ENCODE measurements at regions not wholly inside any gene's neighbourhood (a gene's known extent, or its start where the extent isn't known, plus 50 kb on each side); places are given as distances from the start of the nearest gene placed in this dataset.
A peak's percentile ranks its signal among the peaks of the same experiment; 100 is the strongest.

GRCh38 chr14:42011221-42011620 is 404.5 kb downstream of the LRFN5 start:
- DNase-seq (ENCODE audit: low read depth, low spot score) = no peak
- POLR2A ChIA-PET = no interaction called here
- CTCF ChIA-PET = no interaction called here
- no peak overlapping the region for H3K27ac ChIP-seq (ENCODE audit: low read depth, low read length)
- TF ChIP-seq CTCF (IDR thresholded peaks at IDR 0.05; ENCODE audit: low read depth, low read length) = no peak
- no peaks in the 10 kb centered on the region for H3K27me3 ChIP-seq (ENCODE audit: control insufficient read depth, insufficient read depth, low read length)
- H3K4me3 ChIP-seq (ENCODE audit: low read depth, low read length) = no peak overlapping the region
- H3K9me3 ChIP-seq (ENCODE audit: control insufficient read depth, insufficient read depth, low read length) = no peaks in the 10 kb centered on the region

- H3K4me3 ChIP-seq (ENCODE audit: low read depth, low read length) = no peak overlapping the region
- TF ChIP-seq CTCF (IDR thresholded peaks at IDR 0.05; ENCODE audit: low read depth, low read length) = no peak
- H3K9me3 ChIP-seq (ENCODE audit: control insufficient read depth, insufficient read depth, low read length) = no peaks in the 10 kb centered on the region
- H3K27me3 ChIP-seq (ENCODE audit: control insufficient read depth, insufficient read depth, low read length) = no peaks in the 10 kb centered on the region
- ChIA-PET CTCF (no interaction called here), POLR2A (no interaction called here)
- H3K27ac ChIP-seq (ENCODE audit: low read depth, low read length) = no peak overlapping the region
- no peak for DNase-seq (ENCODE audit: low read depth, low spot score)
Measured at GRCh38 chr14:42004321-42004720, 397.6 kb downstream of the LRFN5 start.

- no peaks in the 10 kb centered on the region for H3K27me3 ChIP-seq (ENCODE audit: control insufficient read depth, insufficient read depth, low read length)
- no peaks in the 10 kb centered on the region for H3K9me3 ChIP-seq (ENCODE audit: control insufficient read depth, insufficient read depth, low read length)
- peak; percentile 2 for DNase-seq (ENCODE audit: low read depth, low spot score)
- H3K27ac ChIP-seq (ENCODE audit: low read depth, low read length) = no peak overlapping the region
- CTCF ChIA-PET = no interaction called here
- no peak for TF ChIP-seq CTCF (IDR thresholded peaks at IDR 0.05; ENCODE audit: low read depth, low read length)
- no peak overlapping the region for H3K4me3 ChIP-seq (ENCODE audit: low read depth, low read length)
- POLR2A ChIA-PET = no interaction called here
Measured at GRCh38 chr14:42002141-42002540, 395.5 kb downstream of the LRFN5 start.

GRCh38 chr14:42001431-42001830 is 394.8 kb downstream of the LRFN5 start:
- no peak for DNase-seq (ENCODE audit: low read depth, low spot score)
- Histone ChIP-seq H3K27me3 (ENCODE audit: control insufficient read depth, insufficient read depth, low read length) (no peaks in the 10 kb centered on the region), H3K4me3 (ENCODE audit: low read depth, low read length) (no peak overlapping the region), H3K27ac (ENCODE audit: low read depth, low read length) (no peak overlapping the region), H3K9me3 (ENCODE audit: control insufficient read depth, insufficient read depth, low read length) (no peaks in the 10 kb centered on the region)
- ChIA-PET POLR2A (no interaction called here), CTCF (no interaction called here)
- TF ChIP-seq CTCF (IDR thresholded peaks at IDR 0.05; ENCODE audit: low read depth, low read length) = no peak

GRCh38 chr14:42000450-42000849 is 393.8 kb downstream of the LRFN5 start:
- Histone ChIP-seq H3K4me3 (ENCODE audit: low read depth, low read length) (no peak overlapping the region), H3K27me3 (ENCODE audit: control insufficient read depth, insufficient read depth, low read length) (no peaks in the 10 kb centered on the region)
- CTCF ChIA-PET = no interaction called here

More at GRCh38 chr14:42000450-42000849, 393.8 kb downstream of the LRFN5 start:
- no peaks in the 10 kb centered on the region for H3K9me3 ChIP-seq (ENCODE audit: control insufficient read depth, insufficient read depth, low read length)
- POLR2A ChIA-PET = no interaction called here
- H3K27ac ChIP-seq (ENCODE audit: low read depth, low read length) = no peak overlapping the region
- no peak for DNase-seq (ENCODE audit: low read depth, low spot score)
- TF ChIP-seq CTCF (IDR thresholded peaks at IDR 0.05; ENCODE audit: low read depth, low read length) = no peak

Measured in AG04450 (cell line).